ENCODE measurements at regions not wholly inside any gene's neighbourhood (a gene's known extent, or its start where the extent isn't known, plus 50 kb on each side); places are given as distances from the start of the nearest gene placed in this dataset.

- Histone ChIP-seq H3K36me3 (ENCODE audit: insufficient read depth, low read length) (no peaks in the 10 kb centered on the region), H3K4me1 (ENCODE audit: insufficient read depth, low read length) (no peaks in the 10 kb centered on the region), H3K27me3 (ENCODE audit: control insufficient read depth in 1 of 2, insufficient read depth in 2 of 2, low read length in 2 of 2) (no peaks in the 10 kb centered on the region), H3K4me3 (ENCODE audit: low read length) (no peak overlapping the region), H3K27ac (ENCODE audit: low read depth in 1 of 2, low read length in 2 of 2) (no peak overlapping the region), H3K9me3 (ENCODE audit: control insufficient read depth in 1 of 2, insufficient read depth in 1 of 2, low read length in 2 of 2) (peaks cover 0 to 6% of the 10 kb centered on the region in 2 experiments)
- intact Hi-C loops (cut with DNase I, micrococcal nuclease) = no loop called here
- ChIA-PET POLR2A (no interaction called here), CTCF (no interaction called here)
- DNase-seq (no peak), ATAC-seq (ENCODE audit: poor library complexity) (no peak)
- H3K27me3 Mint-ChIP-seq = peaks cover 11% of the 10 kb centered on the region
- H3K36me3 Mint-ChIP-seq (ENCODE audit: low read depth) = no peaks in the 10 kb centered on the region
- peaks cover 4% of the 10 kb centered on the region for H3K9me3 Mint-ChIP-seq
- TF ChIP-seq, protein P1, sequence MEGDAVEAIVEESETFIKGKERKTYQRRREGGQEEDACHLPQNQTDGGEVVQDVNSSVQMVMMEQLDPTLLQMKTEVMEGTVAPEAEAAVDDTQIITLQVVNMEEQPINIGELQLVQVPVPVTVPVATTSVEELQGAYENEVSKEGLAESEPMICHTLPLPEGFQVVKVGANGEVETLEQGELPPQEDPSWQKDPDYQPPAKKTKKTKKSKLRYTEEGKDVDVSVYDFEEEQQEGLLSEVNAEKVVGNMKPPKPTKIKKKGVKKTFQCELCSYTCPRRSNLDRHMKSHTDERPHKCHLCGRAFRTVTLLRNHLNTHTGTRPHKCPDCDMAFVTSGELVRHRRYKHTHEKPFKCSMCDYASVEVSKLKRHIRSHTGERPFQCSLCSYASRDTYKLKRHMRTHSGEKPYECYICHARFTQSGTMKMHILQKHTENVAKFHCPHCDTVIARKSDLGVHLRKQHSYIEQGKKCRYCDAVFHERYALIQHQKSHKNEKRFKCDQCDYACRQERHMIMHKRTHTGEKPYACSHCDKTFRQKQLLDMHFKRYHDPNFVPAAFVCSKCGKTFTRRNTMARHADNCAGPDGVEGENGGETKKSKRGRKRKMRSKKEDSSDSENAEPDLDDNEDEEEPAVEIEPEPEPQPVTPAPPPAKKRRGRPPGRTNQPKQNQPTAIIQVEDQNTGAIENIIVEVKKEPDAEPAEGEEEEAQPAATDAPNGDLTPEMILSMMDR (IDR thresholded peaks at IDR 0.05) = no peak
- no peaks in the 10 kb centered on the region for H3K4me1 Mint-ChIP-seq (ENCODE audit: low read depth)
- H3K4me3 Mint-ChIP-seq = no peak overlapping the region
- H3K27ac Mint-ChIP-seq = no peak overlapping the region
Observed at GRCh38 chr9:85263288-85263687, 478.5 kb downstream of the AGTPBP1 start.

GRCh38 chr9:85262333-85262732 lies 479.4 kb downstream of the AGTPBP1 start:
- peaks cover 13% of the 10 kb centered on the region for H3K27me3 Mint-ChIP-seq
- Histone ChIP-seq H3K9me3 (ENCODE audit: control insufficient read depth in 1 of 2, insufficient read depth in 1 of 2, low read length in 2 of 2) (peaks cover 0 to 15% of the 10 kb centered on the region in 2 experiments), H3K36me3 (ENCODE audit: insufficient read depth, low read length) (no peaks in the 10 kb centered on the region), H3K4me1 (ENCODE audit: insufficient read depth, low read length) (no peaks in the 10 kb centered on the region), H3K4me3 (ENCODE audit: low read length) (no peak overlapping the region), H3K27ac (ENCODE audit: low read depth in 1 of 2, low read length in 2 of 2) (no peak overlapping the region), H3K27me3 (ENCODE audit: control insufficient read depth in 1 of 2, insufficient read depth in 2 of 2, low read length in 2 of 2) (no peaks in the 10 kb centered on the region)
- ChIA-PET POLR2A (no interaction called here), CTCF (interaction anchor here (1.0 kb wide), 1 partner anchor 36 kb away, joined by 3 read pairs; no protein-coding TSS in a partner anchor)
- H3K27ac Mint-ChIP-seq = no peak overlapping the region
- DNase-seq (no peak), ATAC-seq (ENCODE audit: poor library complexity) (no peak)
- intact Hi-C loops (cut with DNase I, micrococcal nuclease) = no loop called here
- TF ChIP-seq, protein P1 (IDR thresholded peaks at IDR 0.05) = no peak
- H3K4me3 Mint-ChIP-seq = no peak overlapping the region
- peaks cover 4% of the 10 kb centered on the region for H3K9me3 Mint-ChIP-seq
- H3K4me1 Mint-ChIP-seq (ENCODE audit: low read depth) = no peaks in the 10 kb centered on the region
- no peaks in the 10 kb centered on the region for H3K36me3 Mint-ChIP-seq (ENCODE audit: low read depth)

- CTCF ChIA-PET = no interaction called here
- Mint-ChIP-seq H3K27ac (no peak overlapping the region), H3K4me3 (no peak overlapping the region), H3K4me1 (ENCODE audit: low read depth) (no peaks in the 10 kb centered on the region), H3K9me3 (peaks cover 4% of the 10 kb centered on the region), H3K27me3 (peaks cover 13% of the 10 kb centered on the region), H3K36me3 (ENCODE audit: low read depth) (no peaks in the 10 kb centered on the region)
- POLR2A ChIA-PET = no interaction called here
- DNase-seq (no peak), ATAC-seq (ENCODE audit: poor library complexity) (no peak)
- Histone ChIP-seq H3K36me3 (ENCODE audit: insufficient read depth, low read length) (no peaks in the 10 kb centered on the region), H3K4me1 (ENCODE audit: insufficient read depth, low read length) (no peaks in the 10 kb centered on the region), H3K4me3 (ENCODE audit: low read length) (no peak overlapping the region), H3K27ac (ENCODE audit: low read depth in 1 of 2, low read length in 2 of 2) (no peak overlapping the region), H3K27me3 (ENCODE audit: control insufficient read depth in 1 of 2, insufficient read depth in 2 of 2, low read length in 2 of 2) (no peaks in the 10 kb centered on the region), H3K9me3 (ENCODE audit: control insufficient read depth in 1 of 2, insufficient read depth in 1 of 2, low read length in 2 of 2) (peaks cover 0 to 17% of the 10 kb centered on the region in 2 experiments)
- intact Hi-C loops (cut with DNase I, micrococcal nuclease) = no loop called here
- TF ChIP-seq, protein P1 (IDR thresholded peaks at IDR 0.05) = no peak
Observed at GRCh38 chr9:85260275-85260845, 481.4 kb downstream of the AGTPBP1 start.
